MM.1S (cell line): ENCODE measurements at regions not wholly inside any gene's neighbourhood (a gene's known extent, or its start where the extent isn't known, plus 50 kb on each side); places are given as distances from the start of the nearest gene placed in this dataset.

Experiments used
- CTCF ChIP-seq: fragments of 300-600 bp; sonication (generic); IDR thresholded peaks from 2 replicates; pipeline ENCODE4 v1.5.1; 2016; ENCODE audit warnings: antibody characterized with exemption, low read length, mixed read lengths
- EZH2 ChIP-seq: fragments of 300-600 bp; sonication (generic); optimal IDR thresholded peaks from 2 replicates; pipeline ENCODE3; 2017; ENCODE audit warnings: low read depth, mild to moderate bottlenecking, antibody characterized with exemption, low read length, mixed read lengths
- EZH2phosphoT487 ChIP-seq: fragments of 300-600 bp; sonication (generic); IDR thresholded peaks from 2 replicates; pipeline ENCODE4 v1.6.1; 2018; ENCODE audit warnings: antibody characterized with exemption, low read length

DNA sequence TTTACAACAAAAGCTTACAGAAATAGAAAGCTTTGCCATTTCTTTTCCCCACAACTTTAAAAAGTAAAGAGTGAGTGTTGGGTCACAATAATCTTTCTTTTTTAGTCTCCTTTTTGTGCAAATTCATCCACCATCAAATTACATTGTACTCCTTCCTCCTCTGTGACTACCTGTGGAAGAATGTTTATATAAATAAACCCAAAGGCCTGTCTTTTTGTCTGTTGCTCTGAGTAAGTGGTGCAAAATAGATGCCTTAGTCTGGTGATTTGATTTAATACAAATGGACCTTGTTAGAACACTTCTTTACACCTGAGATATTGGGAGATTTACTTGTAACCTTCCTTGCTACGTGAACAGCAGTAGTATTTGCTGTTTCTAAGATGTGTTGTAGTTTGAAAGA, 53.5 kb upstream of the TAF11L2 start:
- TF ChIP-seq EZH2 (no peak), CTCF (no peak), EZH2phosphoT487 (no peak)
